ENCODE measurements at regions not wholly inside any gene's neighbourhood (a gene's known extent, or its start where the extent isn't known, plus 50 kb on each side); places are given as distances from the start of the nearest gene placed in this dataset.
"Not testable (repeated sequence)": the region's sequence is repeated elsewhere in the genome, so short reads cannot be mapped to it uniquely, and the experiment has no call there.

DNA sequence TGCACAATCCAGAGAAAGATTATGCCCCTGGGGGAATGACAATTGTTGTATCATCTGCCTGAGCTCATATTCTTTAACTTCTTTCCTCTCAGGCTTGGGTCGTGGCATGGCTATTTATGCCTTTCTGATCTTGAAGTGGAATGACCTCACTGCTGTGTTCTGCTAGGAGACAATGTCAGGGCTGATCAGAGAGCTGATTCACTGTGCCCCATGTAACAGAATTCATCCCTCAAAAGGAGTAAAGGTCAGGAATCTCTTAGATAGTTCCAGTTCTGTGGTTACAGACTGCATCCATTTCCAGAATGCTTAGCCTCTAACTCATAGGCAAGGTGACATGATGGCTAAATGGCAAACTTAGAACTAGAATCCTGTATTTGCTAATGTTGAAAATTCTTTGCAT lies 511.7 kb upstream of the CNTNAP5 start:
- no peak for TF ChIP-seq CTCF (IDR thresholded peaks at IDR 0.05; ENCODE audit: low read depth, low read length)
- no peak overlapping the region for H3K4me3 ChIP-seq (ENCODE audit: low read depth, low read length)
- no peak for DNase-seq (ENCODE audit: low read depth)

DNA sequence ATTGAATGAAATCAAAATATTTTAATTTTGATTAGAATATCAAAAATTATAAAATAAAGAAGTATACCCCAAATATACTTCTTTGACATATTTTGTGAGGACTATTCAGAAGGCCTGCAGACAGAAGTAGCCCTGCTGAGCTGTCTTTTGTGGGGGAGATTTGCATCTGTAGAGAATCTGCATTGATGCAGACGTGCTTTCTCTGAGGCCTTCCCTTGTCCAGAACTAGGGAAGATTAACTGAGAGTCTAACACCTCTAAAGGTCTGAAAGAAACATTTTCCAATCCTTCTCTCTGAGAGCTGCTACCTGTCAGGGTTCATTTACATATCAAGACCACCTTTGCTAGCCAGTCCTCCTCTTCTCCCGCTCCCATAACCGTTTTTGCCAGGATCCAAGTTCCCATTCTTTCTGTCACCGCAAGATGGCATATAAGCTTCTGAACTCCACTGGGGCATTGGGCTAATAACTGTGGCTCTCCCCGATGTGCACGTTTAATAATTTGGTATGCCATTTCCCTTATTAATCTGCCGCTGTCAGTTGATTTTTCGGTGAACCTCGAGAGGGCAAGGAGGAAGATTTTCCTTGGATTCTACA lies 510.4 kb upstream of the CNTNAP5 start:
- DNase-seq (ENCODE audit: low read depth) = no peak
- no peak for TF ChIP-seq MAX (IDR thresholded peaks at IDR 0.05; ENCODE audit: low read depth, low read length)
- no peak for TF ChIP-seq CTCF (IDR thresholded peaks at IDR 0.05; ENCODE audit: low read depth, low read length)
- no peak for TF ChIP-seq POLR2A (IDR thresholded peaks at IDR 0.05; ENCODE audit: extremely low read depth, insufficient read length)
- no peak for TF ChIP-seq MYC (IDR thresholded peaks at IDR 0.05; ENCODE audit: low read depth, low read length)

GRCh38 chr2:123518367-123518766 lies 506.7 kb upstream of the CNTNAP5 start:
- no peak for DNase-seq (ENCODE audit: low read depth)
- no peak for TF ChIP-seq POLR2A (IDR thresholded peaks at IDR 0.05; ENCODE audit: extremely low read depth, insufficient read length)
- no peak overlapping the region for H3K4me3 ChIP-seq (ENCODE audit: low read depth, low read length)

More for the DNA sequence above, 510.4 kb upstream of the CNTNAP5 start:
- H3K4me3 ChIP-seq (ENCODE audit: low read depth, low read length) = no peak overlapping the region

GRCh38 chr2:123521854-123522253 lies 503.2 kb upstream of the CNTNAP5 start:
- DNase-seq (ENCODE audit: low read depth) = no peak
- H3K4me3 ChIP-seq (ENCODE audit: low read depth, low read length) = no peak overlapping the region
- TF ChIP-seq CTCF (IDR thresholded peaks at IDR 0.05; ENCODE audit: low read depth, low read length) (no peak), MYC (IDR thresholded peaks at IDR 0.05; ENCODE audit: low read depth, low read length) (no peak), POLR2A (IDR thresholded peaks at IDR 0.05; ENCODE audit: extremely low read depth, insufficient read length) (no peak), MAX (IDR thresholded peaks at IDR 0.05; ENCODE audit: low read depth, low read length) (no peak)

- not testable (repeated sequence) for H3K4me3 ChIP-seq (ENCODE audit: low read depth, low read length); DNase-seq (ENCODE audit: low read depth)
Observed at GRCh38 chr2:123522498-123522897, 502.6 kb upstream of the CNTNAP5 start.

- TF ChIP-seq MYC (IDR thresholded peaks at IDR 0.05; ENCODE audit: low read depth, low read length) = no peak
- TF ChIP-seq CTCF (IDR thresholded peaks at IDR 0.05; ENCODE audit: low read depth, low read length) = no peak
- DNase-seq (ENCODE audit: low read depth) = no peak
- no peak overlapping the region for H3K4me3 ChIP-seq (ENCODE audit: low read depth, low read length)
Observed at GRCh38 chr2:123528996-123529707, 495.9 kb upstream of the CNTNAP5 start.

DNA sequence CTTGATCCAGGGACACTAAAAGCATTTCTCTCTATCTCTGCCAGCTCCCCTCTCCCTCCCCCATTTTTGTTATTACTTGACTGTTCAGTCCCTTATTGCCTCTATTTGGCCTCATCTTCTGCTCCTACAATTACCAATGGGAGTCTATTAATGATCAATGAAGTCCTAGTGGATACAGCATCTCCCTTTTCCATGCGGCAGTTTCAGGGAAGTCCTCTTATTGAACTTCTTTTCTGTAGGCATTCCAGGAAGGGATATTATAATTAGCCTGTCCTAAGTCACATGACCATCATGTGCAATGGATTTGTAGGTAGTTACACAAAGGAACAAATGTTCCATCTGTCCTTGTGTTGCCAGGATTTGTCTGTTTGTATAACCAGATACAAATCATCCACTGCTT lies 495.1 kb upstream of the CNTNAP5 start:
- DNase-seq (ENCODE audit: low read depth) = no peak
- no peak overlapping the region for H3K4me3 ChIP-seq (ENCODE audit: low read depth, low read length)
- TF ChIP-seq MYC (IDR thresholded peaks at IDR 0.05; ENCODE audit: low read depth, low read length) = no peak
- TF ChIP-seq CTCF (IDR thresholded peaks at IDR 0.05; ENCODE audit: low read depth, low read length) = no peak
- no peak for TF ChIP-seq POLR2A (IDR thresholded peaks at IDR 0.05; ENCODE audit: extremely low read depth, insufficient read length)
- no peak for TF ChIP-seq MAX (IDR thresholded peaks at IDR 0.05; ENCODE audit: low read depth, low read length)

Measured in NB4 (cell line).